ENCODE measurements at regions not wholly inside any gene's neighbourhood (a gene's known extent, or its start where the extent isn't known, plus 50 kb on each side); places are given as distances from the start of the nearest gene placed in this dataset.

- no peaks in the 10 kb centered on the region for H3K9me3 ChIP-seq (ENCODE audit: control insufficient read depth, insufficient read depth, low read depth, low read length)
- H3K4me1 ChIP-seq (ENCODE audit: control insufficient read depth, insufficient read depth, low read length) = peaks cover 13% of the 10 kb centered on the region; the same call in 1 of the 2 replicates
- ChIA-PET POLR2A (no interaction called here), CTCF (interaction anchor here (0.6 to 1.3 kb wide), 6 partner anchors 12 to 1094 kb away, joined by 3 to 5 read pairs (median 4); no protein-coding TSS in a partner anchor)
- TF ChIP-seq SP7 (tag by site-specific recombination; IDR thresholded peaks at IDR 0.05) = peak; percentile 50; the same call in 1 of the 2 replicates
- TF ChIP-seq ZNF398 (tag by site-specific recombination; IDR thresholded peaks at IDR 0.05) = no peak
- no peaks in the 10 kb centered on the region for H3K36me3 ChIP-seq (ENCODE audit: control insufficient read depth in 2 of 2, insufficient read depth in 1 of 2, low read length in 2 of 2)
- no peak overlapping the region for H3K4me3 ChIP-seq (ENCODE audit: low read depth, low read length)
- no peak overlapping the region for H3K27ac ChIP-seq (ENCODE audit: extremely low read depth, low read depth, low read length)
Measured at GRCh38 chr7:82593780-82594179, 150.2 kb upstream of the CACNA2D1 start.

GRCh38 chr7:82592416-82592815, 148.8 kb upstream of the CACNA2D1 start:
- Histone ChIP-seq H3K9me3 (ENCODE audit: control insufficient read depth, insufficient read depth, low read depth, low read length) (no peaks in the 10 kb centered on the region), H3K4me3 (ENCODE audit: low read depth, low read length) (no peak overlapping the region), H3K36me3 (ENCODE audit: control insufficient read depth in 2 of 2, insufficient read depth in 1 of 2, low read length in 2 of 2) (no peaks in the 10 kb centered on the region), H3K27ac (ENCODE audit: extremely low read depth, low read depth, low read length) (no peak overlapping the region), H3K4me1 (ENCODE audit: control insufficient read depth, insufficient read depth, low read length) (peaks cover 13% of the 10 kb centered on the region; the same call in 1 of the 2 replicates)
- POLR2A ChIA-PET = no interaction called here
- CTCF ChIA-PET = interaction anchor here (0.5 to 1.1 kb wide), 2 partner anchors 13 to 428 kb away, joined by 3 to 4 read pairs; no protein-coding TSS in a partner anchor
- TF ChIP-seq ZNF324 (tag by site-specific recombination; IDR thresholded peaks at IDR 0.05) = no peak

- no peak overlapping the region for H3K4me3 ChIP-seq (ENCODE audit: low read depth, low read length)
- H3K4me1 ChIP-seq (ENCODE audit: control insufficient read depth, insufficient read depth, low read length) = no peaks in the 10 kb centered on the region
- ChIA-PET POLR2A (interaction anchor here (0.6 kb wide), 1 partner anchor 599 kb away, joined by 10 read pairs; no protein-coding TSS in a partner anchor), CTCF (interaction anchor here (0.6 to 1.2 kb wide), 5 partner anchors 9 to 345 kb away, joined by 3 read pairs; no protein-coding TSS in a partner anchor)
- no peaks in the 10 kb centered on the region for H3K36me3 ChIP-seq (ENCODE audit: control insufficient read depth in 2 of 2, insufficient read depth in 1 of 2, low read length in 2 of 2)
- TF ChIP-seq AEBP2 (tag by site-specific recombination; IDR thresholded peaks at IDR 0.05; ENCODE audit: borderline replicate concordance) = no peak
- TF ChIP-seq ZNF175 (tag by site-specific recombination; IDR thresholded peaks at IDR 0.05) = no peak
- TF ChIP-seq MEIS1 (CRISPR knock-in tag; IDR thresholded peaks at IDR 0.05; ENCODE audit: borderline replicate concordance) = no peak
- no peak for TF ChIP-seq ZNF488 (tag by site-specific recombination; IDR thresholded peaks at IDR 0.05)
- TF ChIP-seq TCF7L2 (IDR thresholded peaks at IDR 0.05; ENCODE audit: borderline replicate concordance, low read depth, low read length) = no peak
- TF ChIP-seq ZBTB21 (tag by site-specific recombination; IDR thresholded peaks at IDR 0.05) = no peak
- TF ChIP-seq ZNF416 (tag by site-specific recombination; IDR thresholded peaks at IDR 0.05) = no peak
- no peaks in the 10 kb centered on the region for H3K9me3 ChIP-seq (ENCODE audit: control insufficient read depth, insufficient read depth, low read depth, low read length)
- H3K27ac ChIP-seq (ENCODE audit: extremely low read depth, low read depth, low read length) = no peak overlapping the region
Measured at GRCh38 chr7:82579047-82579446, 135.5 kb upstream of the CACNA2D1 start.

GRCh38 chr7:82578430-82578829, 134.9 kb upstream of the CACNA2D1 start:
- CTCF ChIA-PET = interaction anchor here (0.6 to 1.2 kb wide), 3 partner anchors 9 to 344 kb away, joined by 3 read pairs; no protein-coding TSS in a partner anchor
- H3K4me3 ChIP-seq (ENCODE audit: low read depth, low read length) = no peak overlapping the region
- no peaks in the 10 kb centered on the region for H3K4me1 ChIP-seq (ENCODE audit: control insufficient read depth, insufficient read depth, low read length)
- POLR2A ChIA-PET = no interaction called here
- no peak overlapping the region for H3K27ac ChIP-seq (ENCODE audit: extremely low read depth, low read depth, low read length)
- no peaks in the 10 kb centered on the region for H3K9me3 ChIP-seq (ENCODE audit: control insufficient read depth, insufficient read depth, low read depth, low read length)
- TF ChIP-seq ZNF510 (tag by site-specific recombination; IDR thresholded peaks at IDR 0.05; ENCODE audit: insufficient replicate concordance) = no peak
- peak; percentile 65 for TF ChIP-seq ZFHX2 (tag by site-specific recombination; conservative IDR thresholded peaks at IDR 0.05)
- peak; percentile 48; the same call in 1 of the 2 replicates for TF ChIP-seq EGR2 (tag by site-specific recombination; IDR thresholded peaks at IDR 0.05; ENCODE audit: low read depth)
- H3K36me3 ChIP-seq (ENCODE audit: control insufficient read depth in 2 of 2, insufficient read depth in 1 of 2, low read length in 2 of 2) = no peaks in the 10 kb centered on the region

All from HEK293 (cell line).